HEK293T (cell line): ENCODE measurements at regions not wholly inside any gene's neighbourhood (a gene's known extent, or its start where the extent isn't known, plus 50 kb on each side); places are given as distances from the start of the nearest gene placed in this dataset.

Experiments
- CTCF ChIA-PET: fragments of 350-600 bp; formaldehyde crosslinking; extraction: SDS; loops from one replicate; lab custom pipeline; 2021; ENCODE audit warnings: antibody characterized with exemption, inconsistent platforms; lab: Yijun Ruan, JAX
- POLR2A ChIA-PET: fragments of 350-600 bp; formaldehyde crosslinking; extraction: SDS; loops from one replicate; lab custom pipeline; 2020; ENCODE audit warnings: antibody characterized with exemption, inconsistent platforms; lab: Yijun Ruan, JAX
- DNase-seq: peaks from one replicate; pipeline ENCODE4 v3.0.0; 2012; ENCODE audit warnings: mixed read lengths; ENCODE audit errors: extremely low spot score
- ARNT ChIP-seq: fragments of 450-650 bp; IDR thresholded peaks from 2 replicates; pipeline ENCODE4 v1.6.1; 2017; ENCODE audit warnings: mild to moderate bottlenecking
- BHLHE40 ChIP-seq: fragments of 450-650 bp; IDR thresholded peaks from 2 replicates; pipeline ENCODE4 v1.6.1; 2016; ENCODE audit warnings: mild to moderate bottlenecking, moderate library complexity, borderline replicate concordance
- CTBP1 ChIP-seq: fragments of 450-650 bp; IDR thresholded peaks from 2 replicates; pipeline ENCODE4 v1.6.1; 2016; ENCODE audit warnings: borderline replicate concordance
- ELF4 ChIP-seq: fragments of 450-650 bp; IDR thresholded peaks from 2 replicates; pipeline ENCODE4 v1.6.1; 2017; ENCODE audit warnings: antibody characterized with exemption
- FOXA1 ChIP-seq: fragments of 450-650 bp; IDR thresholded peaks from 2 replicates; pipeline ENCODE4 v1.6.1; 2016; ENCODE audit warnings: mild to moderate bottlenecking
- FOXK2 ChIP-seq: fragments of 450-650 bp; IDR thresholded peaks from 2 replicates; pipeline ENCODE4 v1.6.1; 2016; ENCODE audit warnings: mild to moderate bottlenecking
- FOXM1 ChIP-seq: fragments of 450-650 bp; IDR thresholded peaks from 2 replicates; pipeline ENCODE4 v1.6.1; 2017; ENCODE audit warnings: mild to moderate bottlenecking, borderline replicate concordance
- HDGF ChIP-seq: fragments of 450-650 bp; IDR thresholded peaks from 2 replicates; pipeline ENCODE4 v1.6.1; 2017; ENCODE audit warnings: antibody characterized with exemption, borderline replicate concordance
- L3MBTL2 ChIP-seq: fragments of 450-650 bp; conservative IDR thresholded peaks from 2 replicates; pipeline ENCODE4 v1.6.1; 2016; ENCODE audit warnings: mild to moderate bottlenecking
- LEF1 ChIP-seq: fragments of 450-650 bp; IDR thresholded peaks from 2 replicates; pipeline ENCODE4 v1.6.1; 2017; ENCODE audit warnings: mild to moderate bottlenecking, borderline replicate concordance
- NFRKB ChIP-seq: fragments of 450-650 bp; IDR thresholded peaks from 2 replicates; pipeline ENCODE4 v1.6.1; 2016; ENCODE audit warnings: mild to moderate bottlenecking, moderate library complexity
- SP1 ChIP-seq: fragments of 450-650 bp; IDR thresholded peaks from 2 replicates; pipeline ENCODE4 v1.6.1; 2017
- SUZ12 ChIP-seq: fragments of 450-650 bp; IDR thresholded peaks from 2 replicates; pipeline ENCODE4 v1.6.1; 2016; ENCODE audit warnings: mild to moderate bottlenecking
- TARDBP ChIP-seq: fragments of 450-650 bp; IDR thresholded peaks from 2 replicates; pipeline ENCODE4 v1.6.1; 2016
- ZNF384 ChIP-seq: fragments of 450-650 bp; IDR thresholded peaks from 2 replicates; pipeline ENCODE4 v1.6.1; 2016
- TF ChIP-seq, protein P1 (sequence below): fragments of 450-650 bp; IDR thresholded peaks from 2 replicates; pipeline ENCODE4 v1.6.1; 2016

DNA sequence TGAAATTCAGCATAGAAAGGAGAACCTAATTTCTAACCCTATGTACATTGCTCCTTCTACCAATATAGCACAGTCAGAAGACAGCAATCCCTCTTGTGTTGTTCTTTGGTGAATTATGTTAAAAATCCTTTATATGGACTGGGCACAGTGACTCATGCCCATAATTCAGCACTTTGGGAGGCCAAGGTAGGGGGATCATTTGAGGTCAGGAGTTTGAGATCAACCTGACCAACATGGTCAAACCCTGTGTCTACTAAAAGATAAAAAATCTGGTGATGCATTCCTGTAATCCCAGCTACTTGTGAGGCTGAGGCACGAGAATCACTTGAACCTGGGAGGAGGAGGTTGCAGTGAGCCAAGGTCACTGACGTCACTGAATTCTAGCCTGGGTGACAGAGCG, 195.6 kb downstream of the TMX3 start:
- ChIA-PET CTCF (no interaction called here), POLR2A (no interaction called here)
- TF ChIP-seq LEF1 (no peak), SP1 (no peak), ELF4 (no peak), FOXA1 (no peak), HDGF (no peak), FOXM1 (no peak), TARDBP (no peak), CTBP1 (no peak), SUZ12 (no peak), ZNF384 (no peak), NFRKB (no peak), ARNT (no peak), FOXK2 (no peak), L3MBTL2 (no peak), BHLHE40 (no peak)
- TF ChIP-seq, protein P1, sequence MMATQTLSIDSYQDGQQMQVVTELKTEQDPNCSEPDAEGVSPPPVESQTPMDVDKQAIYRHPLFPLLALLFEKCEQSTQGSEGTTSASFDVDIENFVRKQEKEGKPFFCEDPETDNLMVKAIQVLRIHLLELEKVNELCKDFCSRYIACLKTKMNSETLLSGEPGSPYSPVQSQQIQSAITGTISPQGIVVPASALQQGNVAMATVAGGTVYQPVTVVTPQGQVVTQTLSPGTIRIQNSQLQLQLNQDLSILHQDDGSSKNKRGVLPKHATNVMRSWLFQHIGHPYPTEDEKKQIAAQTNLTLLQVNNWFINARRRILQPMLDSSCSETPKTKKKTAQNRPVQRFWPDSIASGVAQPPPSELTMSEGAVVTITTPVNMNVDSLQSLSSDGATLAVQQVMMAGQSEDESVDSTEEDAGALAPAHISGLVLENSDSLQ = no peak
- DNase-seq = no peak

- ChIA-PET POLR2A (no interaction called here), CTCF (no interaction called here)
- TF ChIP-seq BHLHE40 (no peak), TARDBP (no peak), ZNF384 (no peak), ELF4 (no peak), FOXM1 (no peak), HDGF (no peak), L3MBTL2 (no peak), LEF1 (no peak), SP1 (no peak), FOXK2 (no peak), NFRKB (no peak)
- TF ChIP-seq, protein P1 = no peak
- DNase-seq = no peak
Measured at GRCh38 chr18:68509902-68510301, 205.0 kb downstream of the TMX3 start.

DNA sequence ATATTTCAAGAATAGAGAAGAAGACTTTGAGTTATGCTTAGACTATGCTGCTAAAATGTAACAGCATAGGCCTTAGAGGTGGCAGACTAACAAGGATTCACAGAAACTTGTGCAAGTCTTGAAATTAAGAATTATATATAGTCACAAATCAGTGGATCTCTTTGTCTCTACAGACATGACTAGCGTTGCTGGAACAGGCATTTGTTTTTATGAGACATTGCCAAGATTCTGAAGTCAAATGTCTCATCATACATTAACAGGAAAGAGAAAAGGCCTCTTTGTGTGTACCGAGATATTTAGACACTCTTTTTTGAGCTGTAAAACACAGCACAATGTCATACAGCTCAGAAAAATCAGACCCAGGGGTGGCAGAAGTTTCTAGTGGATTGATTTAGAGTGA, 207.1 kb downstream of the TMX3 start:
- ChIA-PET CTCF (no interaction called here), POLR2A (no interaction called here)
- no peak for TF ChIP-seq FOXM1
- no peak for TF ChIP-seq BHLHE40
- TF ChIP-seq, protein P1 = no peak
- no peak for TF ChIP-seq ZNF384
- no peak for TF ChIP-seq TARDBP
- TF ChIP-seq NFRKB = no peak
- TF ChIP-seq ELF4 = no peak
- no peak for TF ChIP-seq L3MBTL2
- no peak for DNase-seq

GRCh38 chr18:68505178-68505574, 209.7 kb downstream of the TMX3 start:
- TF ChIP-seq SP1 (no peak), SUZ12 (no peak), NFRKB (no peak), TARDBP (no peak), ARNT (no peak), L3MBTL2 (no peak), BHLHE40 (no peak), FOXM1 (no peak), FOXA1 (no peak)
- TF ChIP-seq, protein P1 = no peak
- ChIA-PET CTCF (no interaction called here), POLR2A (no interaction called here)
- no peak for DNase-seq

GRCh38 chr18:68504441-68505177, 210.3 kb downstream of the TMX3 start:
- no peak for DNase-seq
- CTCF ChIA-PET = no interaction called here
- TF ChIP-seq LEF1 = no peak
- TF ChIP-seq HDGF = no peak
- TF ChIP-seq FOXA1 = no peak
- TF ChIP-seq SP1 = no peak
- no peak for TF ChIP-seq ARNT
- TF ChIP-seq FOXM1 = no peak
- no peak for TF ChIP-seq L3MBTL2
- no peak for TF ChIP-seq BHLHE40
- TF ChIP-seq CTBP1 = no peak
- TF ChIP-seq SUZ12 = no peak
- TF ChIP-seq ELF4 = no peak
- TF ChIP-seq FOXK2 = no peak
- TF ChIP-seq NFRKB = no peak
- TF ChIP-seq, protein P1 = no peak
- TF ChIP-seq ZNF384 = no peak
- TF ChIP-seq TARDBP = no peak
- POLR2A ChIA-PET = interaction anchor here (0.6 kb wide), 1 partner anchor 98 kb away, joined by 3 read pairs; no protein-coding TSS in a partner anchor
